ENCODE measurements at regions not wholly inside any gene's neighbourhood (a gene's known extent, or its start where the extent isn't known, plus 50 kb on each side); places are given as distances from the start of the nearest gene placed in this dataset.
"Not testable (repeated sequence)": the region's sequence is repeated elsewhere in the genome, so short reads cannot be mapped to it uniquely, and the experiment has no call there.

DNA sequence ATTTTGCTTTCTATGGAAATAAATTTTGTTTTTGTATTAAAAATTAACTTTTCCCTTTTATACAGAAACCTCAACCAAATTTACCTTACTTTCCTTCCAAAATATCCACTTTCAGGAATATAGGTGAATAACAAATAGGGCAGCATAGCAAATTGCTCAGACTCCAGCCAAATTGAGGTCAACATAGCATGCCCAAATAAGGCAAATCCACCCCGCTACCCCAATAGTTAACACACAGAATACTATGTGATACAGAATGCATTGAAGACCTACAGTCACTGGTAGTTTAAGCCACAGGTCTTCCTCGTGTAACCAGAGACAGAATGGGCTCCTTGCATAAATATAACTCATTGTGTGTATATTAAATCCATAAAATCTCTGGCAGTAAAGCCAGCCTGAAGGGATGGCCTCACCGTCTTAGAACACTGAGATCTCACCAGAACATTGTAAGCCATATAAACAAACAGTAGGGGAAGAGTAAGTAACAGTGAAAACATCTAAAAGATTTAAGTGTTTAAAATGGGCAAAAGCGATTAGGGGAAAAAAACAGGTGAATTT, 72.2 kb downstream of the PMAIP1 start:
- H3K9me3 ChIP-seq, result no peaks in the 10 kb centered on the region
- intact Hi-C loops (cut with DNase I; ENCODE audit: low total_unique reads), result no loop called here
- WGBS, 2 donors, result 68 to 69% methylated on average over 4 of the region's 4 CpGs

DNA sequence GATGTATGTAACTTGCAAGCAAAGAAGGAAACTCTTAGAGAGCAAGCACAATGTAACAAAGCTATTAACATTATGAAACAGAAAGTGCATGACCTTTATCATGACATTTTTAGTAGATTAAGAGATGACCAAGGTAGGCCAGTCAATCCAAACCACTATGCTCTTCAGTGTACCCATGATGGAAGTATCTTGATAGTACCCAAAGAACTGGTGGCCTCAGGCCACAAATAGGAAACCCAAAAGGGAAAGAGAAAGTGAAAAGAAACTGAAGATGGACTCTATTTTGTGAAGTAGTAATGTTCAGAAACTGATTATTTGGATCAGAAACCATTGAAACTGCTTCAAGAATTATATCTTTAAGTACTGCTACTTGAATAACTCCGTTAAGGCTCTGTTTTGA, 71.3 kb downstream of the PMAIP1 start:
- 32 to 94% methylated on average over 1 of the region's 1 CpG for WGBS, 2 donors
- intact Hi-C loops (cut with DNase I; ENCODE audit: low total_unique reads); H3K4me3 ChIP-seq; H3K4me1 ChIP-seq; H3K36me3 ChIP-seq (ENCODE audit: low read depth, missing control alignments); DNase-seq; H3K27ac ChIP-seq; H3K9me3 ChIP-seq; H3K27me3 ChIP-seq: not testable (repeated sequence)

More for the DNA sequence above, 72.2 kb downstream of the PMAIP1 start:
- Histone ChIP-seq H3K4me1 (no peaks in the 10 kb centered on the region), H3K27ac (no peak overlapping the region), H3K4me3 (no peak overlapping the region), H3K27me3 (no peaks in the 10 kb centered on the region), H3K36me3 (ENCODE audit: low read depth, missing control alignments) (no peaks in the 10 kb centered on the region)
- no peak for TF ChIP-seq POLR2A (IDR thresholded peaks at IDR 0.05)
- TF ChIP-seq, protein P1, sequence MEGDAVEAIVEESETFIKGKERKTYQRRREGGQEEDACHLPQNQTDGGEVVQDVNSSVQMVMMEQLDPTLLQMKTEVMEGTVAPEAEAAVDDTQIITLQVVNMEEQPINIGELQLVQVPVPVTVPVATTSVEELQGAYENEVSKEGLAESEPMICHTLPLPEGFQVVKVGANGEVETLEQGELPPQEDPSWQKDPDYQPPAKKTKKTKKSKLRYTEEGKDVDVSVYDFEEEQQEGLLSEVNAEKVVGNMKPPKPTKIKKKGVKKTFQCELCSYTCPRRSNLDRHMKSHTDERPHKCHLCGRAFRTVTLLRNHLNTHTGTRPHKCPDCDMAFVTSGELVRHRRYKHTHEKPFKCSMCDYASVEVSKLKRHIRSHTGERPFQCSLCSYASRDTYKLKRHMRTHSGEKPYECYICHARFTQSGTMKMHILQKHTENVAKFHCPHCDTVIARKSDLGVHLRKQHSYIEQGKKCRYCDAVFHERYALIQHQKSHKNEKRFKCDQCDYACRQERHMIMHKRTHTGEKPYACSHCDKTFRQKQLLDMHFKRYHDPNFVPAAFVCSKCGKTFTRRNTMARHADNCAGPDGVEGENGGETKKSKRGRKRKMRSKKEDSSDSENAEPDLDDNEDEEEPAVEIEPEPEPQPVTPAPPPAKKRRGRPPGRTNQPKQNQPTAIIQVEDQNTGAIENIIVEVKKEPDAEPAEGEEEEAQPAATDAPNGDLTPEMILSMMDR (IDR thresholded peaks at IDR 0.05), result no peak
- DNase-seq, result no peak

DNA sequence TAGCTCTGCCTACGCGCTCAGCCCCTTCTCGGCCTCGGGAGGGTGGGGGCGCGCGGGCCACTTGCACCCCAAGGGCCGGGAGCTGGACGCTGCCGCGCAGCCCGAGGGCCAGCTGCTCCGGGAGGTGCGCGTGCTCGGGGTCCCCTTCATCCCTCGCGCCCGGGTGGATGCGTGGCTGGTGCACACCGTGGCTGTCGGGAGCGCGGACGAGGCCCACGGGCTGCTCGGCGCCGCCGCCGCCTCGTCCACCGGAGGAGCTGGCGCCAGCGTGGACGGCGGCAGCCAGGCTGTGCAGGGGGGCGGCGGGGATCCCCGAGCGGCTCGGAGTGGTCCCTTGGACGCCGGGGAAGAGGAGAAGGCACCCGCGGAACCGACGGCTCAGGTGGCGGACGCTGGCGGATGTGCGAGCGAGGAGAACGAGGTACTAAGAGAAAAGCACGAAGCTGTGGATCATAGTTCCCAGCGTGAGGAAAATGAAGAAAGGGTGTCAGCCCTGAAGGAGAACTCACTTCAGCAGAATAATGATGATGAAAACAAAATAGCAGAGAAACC, 69.8 kb downstream of the PMAIP1 start:
- intact Hi-C loops (cut with DNase I; ENCODE audit: low total_unique reads); H3K4me1 ChIP-seq; H3K9me3 ChIP-seq; H3K36me3 ChIP-seq (ENCODE audit: low read depth, missing control alignments); H3K27ac ChIP-seq; H3K27me3 ChIP-seq: not testable (repeated sequence)
- H3K4me3 ChIP-seq, result peak overlapping the region; percentile 32 to 49
- 9 to 27% methylated on average over 15 to 53 of the region's 56 CpGs for WGBS, 2 donors
- DNase-seq, result peak; percentile 15

DNA sequence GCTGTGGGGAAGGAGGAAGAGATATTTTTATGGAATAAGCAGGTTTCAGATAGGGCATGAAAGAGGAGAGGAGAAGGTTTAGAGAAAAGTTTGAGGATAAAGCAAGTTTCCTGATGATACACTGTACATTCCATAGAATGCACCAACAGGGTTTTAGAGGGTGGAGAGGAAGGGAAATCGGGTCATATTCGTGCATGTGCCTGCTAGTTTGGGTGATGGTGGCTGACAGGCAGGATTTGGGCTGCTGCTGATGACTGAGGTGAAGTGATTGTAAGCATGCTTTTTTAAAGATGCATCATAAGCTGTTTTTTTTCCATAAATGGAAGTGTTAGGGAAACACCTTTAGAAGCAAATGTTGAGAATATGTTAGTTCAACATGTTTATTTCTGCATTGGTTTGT, 68.8 kb downstream of the PMAIP1 start:
- no peak overlapping the region for H3K4me3 ChIP-seq
- no peaks in the 10 kb centered on the region for H3K4me1 ChIP-seq
- H3K27me3 ChIP-seq, result no peaks in the 10 kb centered on the region
- no peaks in the 10 kb centered on the region for H3K9me3 ChIP-seq
- no peak for DNase-seq
- WGBS, 2 donors, result 70 to 87% methylated on average over 2 of the region's 2 CpGs
- no peaks in the 10 kb centered on the region for H3K36me3 ChIP-seq (ENCODE audit: low read depth, missing control alignments)
- TF ChIP-seq, protein P1 (IDR thresholded peaks at IDR 0.05), result no peak
- TF ChIP-seq POLR2A (IDR thresholded peaks at IDR 0.05), result no peak
- no peak overlapping the region for H3K27ac ChIP-seq
- intact Hi-C loops (cut with DNase I; ENCODE audit: low total_unique reads), result no loop called here

DNA sequence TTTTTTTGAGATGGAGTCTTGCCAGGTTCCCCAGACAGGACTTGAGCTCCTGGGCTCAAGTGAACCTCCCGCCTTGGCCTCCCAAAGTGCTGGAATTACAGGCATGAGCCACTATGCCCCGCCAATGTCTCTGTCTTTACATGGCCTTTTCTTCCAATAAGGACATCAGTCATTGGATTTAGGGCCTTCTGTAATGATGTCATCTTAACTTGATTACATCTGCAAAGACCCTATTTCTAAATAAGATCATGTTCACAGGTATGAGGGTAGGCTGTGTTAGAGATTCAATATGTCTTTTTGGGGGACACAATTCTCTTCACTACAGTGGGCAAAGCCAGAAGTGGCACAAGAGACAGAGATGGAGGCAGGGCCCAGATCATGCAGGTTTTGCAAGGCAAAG, 68.1 kb downstream of the PMAIP1 start:
- Histone ChIP-seq H3K4me1 (no peaks in the 10 kb centered on the region), H3K36me3 (ENCODE audit: low read depth, missing control alignments) (no peaks in the 10 kb centered on the region), H3K27ac (no peak overlapping the region), H3K4me3 (no peak overlapping the region), H3K27me3 (no peaks in the 10 kb centered on the region), H3K9me3 (no peaks in the 10 kb centered on the region)
- TF ChIP-seq POLR2A (IDR thresholded peaks at IDR 0.05), result no peak
- TF ChIP-seq, protein P1 (IDR thresholded peaks at IDR 0.05), result no peak
- DNase-seq, result no peak
- intact Hi-C loops (cut with DNase I; ENCODE audit: low total_unique reads), result no loop called here
- 97 to 98% methylated on average over 2 of the region's 2 CpGs for WGBS, 2 donors

DNA sequence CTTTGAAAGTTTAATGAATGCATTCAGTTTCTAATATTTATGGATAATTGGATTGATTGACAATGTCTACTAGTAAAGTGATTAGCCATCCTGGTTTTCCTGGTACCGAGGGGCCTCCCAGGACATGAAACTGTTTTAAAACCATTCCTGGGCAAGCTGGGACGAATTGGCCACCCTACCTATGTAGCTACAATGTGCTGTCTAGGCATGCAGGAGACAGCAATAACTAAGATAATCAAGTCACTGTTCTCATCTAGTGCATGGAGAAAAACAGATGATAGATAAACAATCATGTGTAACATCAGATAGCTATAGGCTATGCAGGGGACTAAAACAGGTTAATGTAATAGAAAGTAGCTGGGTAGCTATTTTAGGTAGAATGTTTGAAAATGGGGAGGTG, 67.1 kb downstream of the PMAIP1 start:
- Histone ChIP-seq H3K36me3 (ENCODE audit: low read depth, missing control alignments) (no peaks in the 10 kb centered on the region), H3K4me1 (no peaks in the 10 kb centered on the region), H3K9me3 (no peaks in the 10 kb centered on the region), H3K27me3 (no peaks in the 10 kb centered on the region), H3K27ac (no peak overlapping the region), H3K4me3 (no peak overlapping the region)
- WGBS, 2 donors, result 89 to 95% methylated on average over 2 of the region's 2 CpGs
- intact Hi-C loops (cut with DNase I; ENCODE audit: low total_unique reads), result no loop called here
- TF ChIP-seq, protein P1 (IDR thresholded peaks at IDR 0.05), result no peak
- no peak for TF ChIP-seq POLR2A (IDR thresholded peaks at IDR 0.05)
- DNase-seq, result no peak

All from testis (tissue), 2 donors.